Adipocyte (in vitro differentiated cells): ENCODE measurements at regions not wholly inside any gene's neighbourhood (a gene's known extent, or its start where the extent isn't known, plus 50 kb on each side); places are given as distances from the start of the nearest gene placed in this dataset.

Source experiments
- DNase-seq: peaks from one replicate; pipeline ENCODE4 v3.0.0-alpha.2; 2015; ENCODE audit warnings: low read depth
- H3K27me3 ChIP-seq: replicated peaks from 2 replicates; pipeline ENCODE4 v1.7.0; 2013; ENCODE audit warnings: mild to moderate bottlenecking, low read length, moderate library complexity; ENCODE audit not compliant: control insufficient read depth, insufficient read depth
- H3K36me3 ChIP-seq: 2 replicates; pipeline ENCODE4 v1.7.0; 2013; ENCODE audit warnings: low read length, mild to moderate bottlenecking, moderate library complexity; ENCODE audit not compliant: control insufficient read depth, insufficient read depth, severe bottlenecking
- H3K4me1 ChIP-seq: 2 replicates; pipeline ENCODE4 v1.7.0; 2013; ENCODE audit warnings: mild to moderate bottlenecking, low read length, moderate library complexity; ENCODE audit not compliant: control insufficient read depth, insufficient read depth
- H3K4me3 ChIP-seq: 2 replicates; pipeline ENCODE4 v1.7.0; 2013; ENCODE audit warnings: mild to moderate bottlenecking, low read length, moderate library complexity
- H3K9ac ChIP-seq: 2 replicates; pipeline ENCODE4 v1.7.0; 2013; ENCODE audit warnings: mild to moderate bottlenecking, low read length, moderate library complexity
- H3K9me3 ChIP-seq: 2 replicates; pipeline ENCODE4 v1.7.0; 2013; ENCODE audit warnings: mild to moderate bottlenecking, low read length, moderate library complexity; ENCODE audit not compliant: control insufficient read depth

- H3K9me3 ChIP-seq: no peaks in the 10 kb centered on the region
- no peaks in the 10 kb centered on the region for H3K27me3 ChIP-seq
- H3K9ac ChIP-seq: no peak overlapping the region
- no peaks in the 10 kb centered on the region for H3K36me3 ChIP-seq
- peaks cover 3% of the 10 kb centered on the region for H3K4me1 ChIP-seq
- H3K4me3 ChIP-seq: no peak overlapping the region
- DNase-seq: no peak
Observed at GRCh38 chrX:145727476-145727875, 90.2 kb upstream of the SLITRK2 start.

- no peaks in the 10 kb centered on the region for H3K36me3 ChIP-seq
- H3K9me3 ChIP-seq: no peaks in the 10 kb centered on the region
- H3K4me1 ChIP-seq: peaks cover 3% of the 10 kb centered on the region
- H3K9ac ChIP-seq: no peak overlapping the region
- DNase-seq: no peak
- no peak overlapping the region for H3K4me3 ChIP-seq
- no peaks in the 10 kb centered on the region for H3K27me3 ChIP-seq
Observed at GRCh38 chrX:145729635-145730034, 88.0 kb upstream of the SLITRK2 start.

- no peaks in the 10 kb centered on the region for H3K27me3 ChIP-seq
- DNase-seq: no peak
- H3K9me3 ChIP-seq: no peaks in the 10 kb centered on the region
- no peak overlapping the region for H3K4me3 ChIP-seq
- H3K9ac ChIP-seq: no peak overlapping the region
- no peaks in the 10 kb centered on the region for H3K4me1 ChIP-seq
- H3K36me3 ChIP-seq: no peaks in the 10 kb centered on the region
Observed at GRCh38 chrX:145735036-145735435, 82.6 kb upstream of the SLITRK2 start.

- Histone ChIP-seq H3K9me3 (no peaks in the 10 kb centered on the region), H3K27me3 (no peaks in the 10 kb centered on the region), H3K9ac (no peak overlapping the region), H3K36me3 (no peaks in the 10 kb centered on the region), H3K4me1 (peaks cover 11% of the 10 kb centered on the region), H3K4me3 (no peak overlapping the region)
- DNase-seq: no peak
Observed at GRCh38 chrX:145751943-145752342, 65.7 kb upstream of the SLITRK2 start.
